Esophagus muscularis mucosa (tissue), 4 donors: ENCODE measurements at regions not wholly inside any gene's neighbourhood (a gene's known extent, or its start where the extent isn't known, plus 50 kb on each side); places are given as distances from the start of the nearest gene placed in this dataset.

Experiments used
- CTCF ChIP-seq, 3 experiments: fragments of 200-600 bp in 2 of 3; fragments of 450-650 bp in 1 of 3; sonication (generic) in 2 of 3; IDR thresholded peaks; one replicate each; pipeline ENCODE4 v1.5.1; 2017 to 2019; ENCODE audit warnings: antibody characterized with exemption in 3 of 3, mild to moderate bottlenecking in 2 of 3, moderate library complexity in 1 of 3
- EP300 ChIP-seq: sonication (generic); formaldehyde crosslinking; IDR thresholded peaks from one replicate; pipeline ENCODE4 v1.6.1; 2017; ENCODE audit warnings: antibody characterized with exemption
- POLR2A ChIP-seq: fragments of 450-650 bp; IDR thresholded peaks from one replicate; pipeline ENCODE4 v1.6.1; 2017; ENCODE audit warnings: antibody characterized with exemption, moderate library complexity, mild to moderate bottlenecking, low read depth
- POLR2AphosphoS5 ChIP-seq, 2 donors: sonication (generic); formaldehyde crosslinking; IDR thresholded peaks; one replicate each; pipeline ENCODE4 v1.6.1; 2017; ENCODE audit warnings: antibody characterized with exemption in 2 of 2

GRCh38 chr2:117745537-117745936 is 69.0 kb upstream of the DDX18 start:
- TF ChIP-seq CTCF (IDR thresholded peaks at IDR 0.05) (no peak), EP300 (no peak), POLR2A (no peak), POLR2AphosphoS5 (IDR thresholded peaks at IDR 0.05) (no peak)
